Stimulated activated CD4-positive, alpha-beta T cell treated with anti-CD3 and anti-CD28 coated beads, Interleukin-1b, Interleukin-23, amount 100 ng/mL, for 4 hours (primary cell): ENCODE measurements at regions not wholly inside any gene's neighbourhood (a gene's known extent, or its start where the extent isn't known, plus 50 kb on each side); places are given as distances from the start of the nearest gene placed in this dataset.
"Not testable (repeated sequence)": the region's sequence is repeated elsewhere in the genome, so short reads cannot be mapped to it uniquely, and the experiment has no call there.

ENCODE experiments used
- DNase-seq, 2 donors: peaks; one replicate each; pipeline ENCODE4 v3.0.0-alpha.2; 2020; ENCODE audit warnings: low read depth in 2 of 2

- no peak for DNase-seq
Observed at GRCh38 chr1:58197811-58198210, 348.7 kb downstream of the OMA1 start.

GRCh38 chr1:58190267-58190988 is 356.1 kb downstream of the OMA1 start:
- no peak for DNase-seq

GRCh38 chr1:58189453-58189852 is 357.1 kb downstream of the OMA1 start:
- DNase-seq: no peak

GRCh38 chr1:58183286-58183685 is 363.2 kb downstream of the OMA1 start:
- DNase-seq: no peak

GRCh38 chr1:58180537-58180936 is 366.0 kb downstream of the OMA1 start:
- no peak for DNase-seq

GRCh38 chr1:58169160-58169559 is 377.4 kb downstream of the OMA1 start:
- DNase-seq: not testable (repeated sequence)

- not testable (repeated sequence) for DNase-seq
Observed at GRCh38 chr1:58167131-58167530, 379.4 kb downstream of the OMA1 start.

- DNase-seq: no peak
Observed at GRCh38 chr1:58166417-58166816, 380.1 kb downstream of the OMA1 start.

GRCh38 chr1:58165073-58165472 is 381.5 kb downstream of the OMA1 start:
- no peak for DNase-seq

GRCh38 chr1:58162952-58163550 is 383.5 kb downstream of the OMA1 start:
- DNase-seq: no peak

GRCh38 chr1:58159434-58159830 is 387.1 kb downstream of the OMA1 start:
- no peak for DNase-seq

GRCh38 chr1:58158506-58159433 is 387.8 kb downstream of the OMA1 start:
- no peak for DNase-seq

GRCh38 chr1:58158016-58158415 is 388.5 kb downstream of the OMA1 start:
- no peak for DNase-seq

GRCh38 chr1:58157256-58157655 is 389.3 kb downstream of the OMA1 start:
- DNase-seq: no peak

GRCh38 chr1:58156831-58157230 is 389.7 kb downstream of the OMA1 start:
- DNase-seq: no peak

- DNase-seq: no peak
Observed at GRCh38 chr1:58156124-58156468, 390.4 kb downstream of the OMA1 start.

GRCh38 chr1:58155418-58156123 is 391.0 kb downstream of the OMA1 start:
- DNase-seq: no peak

GRCh38 chr1:58154256-58154655 is 392.3 kb downstream of the OMA1 start:
- DNase-seq: no peak

GRCh38 chr1:58152697-58153096 is 393.8 kb downstream of the OMA1 start:
- DNase-seq: no peak

GRCh38 chr1:58149271-58149812 is 397.2 kb downstream of the OMA1 start:
- no peak for DNase-seq

GRCh38 chr1:58144698-58145270 is 401.7 kb downstream of the OMA1 start:
- no peak for DNase-seq
